H9 (cell line): ENCODE measurements at regions not wholly inside any gene's neighbourhood (a gene's known extent, or its start where the extent isn't known, plus 50 kb on each side); places are given as distances from the start of the nearest gene placed in this dataset.

Experiments used
- DNase-seq: peaks from one replicate; pipeline ENCODE4 v3.0.0-alpha.2; 2017
- H2AFZ ChIP-seq: one replicate; pipeline ENCODE4 v1.6.1; 2013; ENCODE audit warnings: mild to moderate bottlenecking, low read length, control low read depth, moderate library complexity
- H2AK5ac ChIP-seq: 2 replicates; pipeline ENCODE4 v1.6.1; 2013; ENCODE audit warnings: low read length, control low read depth, mixed read lengths; ENCODE audit not compliant: insufficient read length
- H2BK120ac ChIP-seq: one replicate; pipeline ENCODE4 v1.6.1; 2013; ENCODE audit warnings: low read depth, mild to moderate bottlenecking, low read length, control low read depth, inconsistent platforms; ENCODE audit not compliant: poor library complexity, severe bottlenecking
- H2BK12ac ChIP-seq: 2 replicates; pipeline ENCODE4 v1.6.1; 2013; ENCODE audit warnings: low read length, control low read depth, mixed read lengths, low read depth; ENCODE audit not compliant: insufficient read length
- H2BK15ac ChIP-seq: 2 replicates; pipeline ENCODE4 v1.6.1; 2013; ENCODE audit warnings: low read depth, low read length, control low read depth
- H2BK20ac ChIP-seq: one replicate; pipeline ENCODE4 v1.6.1; 2013; ENCODE audit warnings: low read depth, mild to moderate bottlenecking, low read length, control low read depth, inconsistent platforms; ENCODE audit not compliant: poor library complexity, severe bottlenecking
- H2BK5ac ChIP-seq: 2 replicates; pipeline ENCODE4 v1.6.1; 2013; ENCODE audit warnings: low read length, control low read depth, mixed read lengths; ENCODE audit not compliant: insufficient read length
- H3K14ac ChIP-seq: 2 replicates; pipeline ENCODE4 v1.6.1; 2013; ENCODE audit warnings: low read length, control low read depth; ENCODE audit not compliant: insufficient read depth
- H3K18ac ChIP-seq: 2 replicates; pipeline ENCODE4 v1.6.1; 2013; ENCODE audit warnings: low read depth, mild to moderate bottlenecking, mixed read lengths, low read length, control low read depth; ENCODE audit not compliant: insufficient read length
- H3K23ac ChIP-seq: 2 replicates; pipeline ENCODE4 v1.6.1; 2013; ENCODE audit warnings: low read length, control low read depth, mixed read lengths, low read depth; ENCODE audit not compliant: insufficient read length
- H3K23me2 ChIP-seq: 2 replicates; pipeline ENCODE4 v1.6.1; 2013; ENCODE audit warnings: low read depth, mild to moderate bottlenecking, mixed read lengths, low read length, control low read depth; ENCODE audit not compliant: insufficient read length, poor library complexity, severe bottlenecking
- H3K27ac ChIP-seq: 2 replicates; pipeline ENCODE4 v1.5.1; 2013; ENCODE audit warnings: low read length, control low read depth, mixed read lengths, low read depth; ENCODE audit not compliant: insufficient read length
- H3K27me3 ChIP-seq: 2 replicates; pipeline ENCODE4 v1.6.1; 2013; ENCODE audit warnings: low read length, control low read depth, inconsistent platforms; ENCODE audit not compliant: insufficient read depth
- H3K4ac ChIP-seq: 2 replicates; pipeline ENCODE4 v1.6.1; 2013; ENCODE audit warnings: low read depth, mild to moderate bottlenecking, control low read depth, inconsistent platforms, low read length, moderate library complexity
- H3K4me1 ChIP-seq: 2 replicates; pipeline ENCODE4 v1.6.1; 2013; ENCODE audit warnings: low read length, control low read depth, inconsistent platforms; ENCODE audit not compliant: insufficient read depth
- H3K4me2 ChIP-seq: 2 replicates; pipeline ENCODE4 v1.6.1; 2013; ENCODE audit warnings: low read length, control low read depth, mixed read lengths; ENCODE audit not compliant: insufficient read length, insufficient read depth
- H3K56ac ChIP-seq: 2 replicates; pipeline ENCODE4 v1.6.1; 2013; ENCODE audit warnings: low read depth, mild to moderate bottlenecking, mixed read lengths, low read length, control low read depth; ENCODE audit not compliant: insufficient read length
- H3K79me1 ChIP-seq: 2 replicates; pipeline ENCODE4 v1.6.1; 2013; ENCODE audit warnings: low read depth, mild to moderate bottlenecking, moderate library complexity, low read length, control low read depth, inconsistent platforms; ENCODE audit not compliant: insufficient read depth, poor library complexity, severe bottlenecking
- H3K79me2 ChIP-seq: 2 replicates; pipeline ENCODE4 v1.6.1; 2013; ENCODE audit warnings: low read length, control low read depth, inconsistent platforms; ENCODE audit not compliant: insufficient read depth
- H3K9ac ChIP-seq: 2 replicates; pipeline ENCODE4 v1.6.1; 2013; ENCODE audit warnings: low read length, control low read depth, mixed read lengths; ENCODE audit not compliant: insufficient read length; ENCODE audit errors: extremely low read depth
- H3K9me3 ChIP-seq: one replicate; pipeline ENCODE4 v1.6.1; 2013; ENCODE audit warnings: low read depth, low read length, inconsistent platforms; ENCODE audit not compliant: control insufficient read depth
- H3T11ph ChIP-seq: one replicate; pipeline ENCODE4 v1.6.1; 2013; ENCODE audit warnings: mild to moderate bottlenecking, low read length, control low read depth, inconsistent platforms
- H4K20me1 ChIP-seq: one replicate; pipeline ENCODE4 v1.6.1; 2013; ENCODE audit not compliant: control insufficient read depth, insufficient read length, insufficient read depth
- H4K5ac ChIP-seq: 2 replicates; pipeline ENCODE4 v1.6.1; 2013; ENCODE audit warnings: low read depth, mild to moderate bottlenecking, mixed read lengths, low read length, control low read depth; ENCODE audit not compliant: insufficient read length
- H4K8ac ChIP-seq: replicated peaks from 2 replicates; pipeline ENCODE4 v1.6.1; 2013; ENCODE audit warnings: low read length, control low read depth, mixed read lengths, low read depth; ENCODE audit not compliant: insufficient read length
- H4K91ac ChIP-seq: 2 replicates; pipeline ENCODE4 v1.6.1; 2013; ENCODE audit warnings: low read depth, mild to moderate bottlenecking, moderate library complexity, mixed read lengths, low read length, control low read depth; ENCODE audit not compliant: insufficient read length
- H3K27ac Mint-ChIP-seq, 3 experiments: 2 replicates in 2 of 3; 3 replicates in 1 of 3; pipeline ENCODE4 v1.8.0; 2020 to 2021; ENCODE audit warnings: mixed read lengths in 3 of 3, mild to moderate bottlenecking in 1 of 3, moderate library complexity in 1 of 3
- H3K27me3 Mint-ChIP-seq: 2 replicates; pipeline ENCODE4 v1.8.0; 2021; ENCODE audit warnings: low read depth, mild to moderate bottlenecking, moderate library complexity, mixed read lengths
- H3K36me3 Mint-ChIP-seq, 3 experiments: 2 replicates in 2 of 3; 3 replicates in 1 of 3; pipeline ENCODE4 v1.8.0; 2020 to 2021; ENCODE audit warnings: low read depth in 3 of 3, mixed read lengths in 3 of 3; ENCODE audit not compliant: insufficient read depth in 1 of 3
- H3K4me1 Mint-ChIP-seq, 2 experiments: 2 replicates each; pipeline ENCODE4 v1.8.0; 2020; ENCODE audit warnings: mixed read lengths in 2 of 2
- H3K4me3 Mint-ChIP-seq, 2 experiments: 2 replicates in 1 of 2; 3 replicates in 1 of 2; pipeline ENCODE4 v1.8.0; 2020 to 2021; ENCODE audit warnings: mild to moderate bottlenecking in 2 of 2, mixed read lengths in 2 of 2, moderate library complexity in 1 of 2
- H3K9me3 Mint-ChIP-seq, 2 experiments: 2 replicates in 1 of 2; 3 replicates in 1 of 2; pipeline ENCODE4 v1.8.0; 2020; ENCODE audit warnings: mild to moderate bottlenecking in 2 of 2, mixed read lengths in 2 of 2, moderate library complexity in 1 of 2
- WGBS: extraction: QIAGEN DNeasy Blood & Tissue Kit; methylation state at CpG from one replicate; pipeline ENCODE4 v1.1.7; 2013; ENCODE audit warnings: missing lambda C conversion rate, low lambda C conversion rate, mixed read lengths; ENCODE audit not compliant: insufficient read length; ENCODE audit errors: extremely low coverage; 5-methylcytosine and 5-hydroxymethylcytosine counted together
- TF ChIP-seq, protein P1 (sequence below): fragments of 200-600 bp; sonication (generic); conservative IDR thresholded peaks from 3 replicates; pipeline ENCODE4 v1.8.0; 2021; ENCODE audit warnings: antibody characterized with exemption, mild to moderate bottlenecking

- Histone ChIP-seq H3K27me3 (no peaks in the 10 kb centered on the region; the same call in 1 of the 2 replicates), H3K23ac (no peak overlapping the region), H3K4ac (no peak overlapping the region), H3K9ac (no peak overlapping the region), H3K9me3 (no peaks in the 10 kb centered on the region), H2AFZ (no peak overlapping the region), H4K91ac (no peak overlapping the region), H2BK5ac (no peak overlapping the region), H3T11ph (no peak overlapping the region), H3K79me1 (no peaks in the 10 kb centered on the region), H3K4me1 (peaks cover 3% of the 10 kb centered on the region; the same call in 1 of the 2 replicates), H2BK20ac (no peak overlapping the region), H4K5ac (no peak overlapping the region), H2BK15ac (no peak overlapping the region), H3K27ac (no peak overlapping the region), H2BK12ac (no peak overlapping the region), H3K14ac (no peak overlapping the region), H3K56ac (no peak overlapping the region), H4K8ac (no peak overlapping the region), H3K23me2 (no peaks in the 10 kb centered on the region), H3K4me2 (no peak overlapping the region), H3K18ac (no peak overlapping the region), H3K79me2 (no peaks in the 10 kb centered on the region), H4K20me1 (peaks cover 3% of the 10 kb centered on the region), H2AK5ac (no peak overlapping the region), H2BK120ac (no peak overlapping the region)
- peaks cover 53% of the 10 kb centered on the region for H3K27me3 Mint-ChIP-seq
- peaks cover 17 to 18% of the 10 kb centered on the region in 2 experiments for H3K4me1 Mint-ChIP-seq
- no CpG with 5 or more reads among the region's 1 CpG for WGBS
- TF ChIP-seq, protein P1, sequence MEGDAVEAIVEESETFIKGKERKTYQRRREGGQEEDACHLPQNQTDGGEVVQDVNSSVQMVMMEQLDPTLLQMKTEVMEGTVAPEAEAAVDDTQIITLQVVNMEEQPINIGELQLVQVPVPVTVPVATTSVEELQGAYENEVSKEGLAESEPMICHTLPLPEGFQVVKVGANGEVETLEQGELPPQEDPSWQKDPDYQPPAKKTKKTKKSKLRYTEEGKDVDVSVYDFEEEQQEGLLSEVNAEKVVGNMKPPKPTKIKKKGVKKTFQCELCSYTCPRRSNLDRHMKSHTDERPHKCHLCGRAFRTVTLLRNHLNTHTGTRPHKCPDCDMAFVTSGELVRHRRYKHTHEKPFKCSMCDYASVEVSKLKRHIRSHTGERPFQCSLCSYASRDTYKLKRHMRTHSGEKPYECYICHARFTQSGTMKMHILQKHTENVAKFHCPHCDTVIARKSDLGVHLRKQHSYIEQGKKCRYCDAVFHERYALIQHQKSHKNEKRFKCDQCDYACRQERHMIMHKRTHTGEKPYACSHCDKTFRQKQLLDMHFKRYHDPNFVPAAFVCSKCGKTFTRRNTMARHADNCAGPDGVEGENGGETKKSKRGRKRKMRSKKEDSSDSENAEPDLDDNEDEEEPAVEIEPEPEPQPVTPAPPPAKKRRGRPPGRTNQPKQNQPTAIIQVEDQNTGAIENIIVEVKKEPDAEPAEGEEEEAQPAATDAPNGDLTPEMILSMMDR: no peak
- no peaks in the 10 kb centered on the region for H3K36me3 Mint-ChIP-seq
- H3K27ac Mint-ChIP-seq: no peak overlapping the region
- H3K4me3 Mint-ChIP-seq: no peak overlapping the region
- no peaks in the 10 kb centered on the region for H3K9me3 Mint-ChIP-seq
- DNase-seq: no peak
Observed at GRCh38 chr5:154603011-154603410, 125.0 kb upstream of the HAND1 start.
